GM18858 (cell line): ENCODE measurements at regions not wholly inside any gene's neighbourhood (a gene's known extent, or its start where the extent isn't known, plus 50 kb on each side); places are given as distances from the start of the nearest gene placed in this dataset.
"Not testable (repeated sequence)": the region's sequence is repeated elsewhere in the genome, so short reads cannot be mapped to it uniquely, and the experiment has no call there.

Experiments used
- ATAC-seq: cut with Tn5 transposase; IDR thresholded peaks from one replicate; pipeline ENCODE4 v1.9.1; 2021; ENCODE audit not compliant: unreplicated experiment

DNA sequence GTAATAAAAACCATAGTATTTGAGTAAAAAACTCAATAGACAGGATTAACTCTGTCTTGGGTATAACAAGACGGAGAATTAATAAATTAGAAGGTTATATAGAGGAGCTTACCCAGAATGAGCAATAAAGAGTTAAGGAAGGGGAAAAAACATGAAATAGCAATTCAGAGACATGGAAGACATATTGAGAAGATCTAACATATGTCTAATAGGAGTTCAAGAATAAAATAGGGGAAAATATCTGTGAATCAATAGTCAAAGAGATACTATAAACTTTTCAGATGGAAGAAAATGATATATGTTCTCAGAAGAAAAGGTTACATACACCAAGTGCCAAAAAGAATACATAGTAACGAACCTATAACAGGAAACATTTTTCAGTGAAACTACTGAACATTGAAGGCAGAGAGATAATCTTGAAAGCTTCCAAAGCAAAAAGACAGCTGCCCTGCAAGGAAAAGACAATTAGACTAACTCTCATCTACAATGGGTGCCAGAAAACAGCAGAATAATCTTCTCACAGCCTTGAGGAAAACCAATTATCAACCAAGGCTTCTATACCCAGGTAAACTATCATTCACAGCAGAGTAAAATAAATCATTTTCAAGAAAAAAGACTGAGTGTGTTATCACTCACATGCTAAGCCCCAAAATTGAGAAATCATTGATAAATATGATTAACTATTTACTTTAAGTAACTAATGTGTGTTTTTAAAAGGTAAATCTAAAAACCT lies 106.0 kb downstream of the ENC1 start:
- no peak for ATAC-seq

DNA sequence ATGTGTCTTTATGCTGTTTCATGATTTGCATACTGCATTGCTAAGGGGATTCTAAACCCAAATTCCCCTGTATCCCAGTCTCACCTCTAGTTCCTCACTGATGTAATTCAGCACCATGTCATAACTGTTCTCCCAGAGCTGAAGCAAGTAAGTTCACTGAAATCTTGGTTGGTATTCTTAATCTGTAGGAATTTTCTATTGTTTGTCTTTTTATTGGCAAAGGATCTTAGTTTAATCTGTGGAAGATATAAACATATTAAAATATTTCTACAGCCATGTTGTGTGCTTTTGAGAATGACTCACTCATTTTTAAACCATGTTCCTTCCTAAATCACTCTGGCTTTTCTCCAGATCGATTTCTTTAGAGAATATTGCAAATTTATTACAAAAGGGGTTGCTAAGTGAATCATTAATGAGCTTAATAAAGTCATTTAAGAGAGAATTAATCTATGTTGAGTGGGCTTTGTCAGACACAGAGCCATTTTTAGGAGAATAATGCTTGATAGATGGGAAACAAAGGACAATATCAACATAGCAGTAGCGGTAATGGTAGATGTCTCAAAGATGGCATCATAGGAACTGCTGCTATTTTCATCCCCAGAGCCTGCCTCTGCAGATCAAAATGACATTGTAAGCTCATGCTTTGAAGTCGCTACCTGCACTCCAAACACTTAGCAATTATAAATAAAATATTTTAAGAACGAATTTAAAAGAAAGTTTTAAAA lies 110.0 kb downstream of the ENC1 start:
- ATAC-seq, result no peak

DNA sequence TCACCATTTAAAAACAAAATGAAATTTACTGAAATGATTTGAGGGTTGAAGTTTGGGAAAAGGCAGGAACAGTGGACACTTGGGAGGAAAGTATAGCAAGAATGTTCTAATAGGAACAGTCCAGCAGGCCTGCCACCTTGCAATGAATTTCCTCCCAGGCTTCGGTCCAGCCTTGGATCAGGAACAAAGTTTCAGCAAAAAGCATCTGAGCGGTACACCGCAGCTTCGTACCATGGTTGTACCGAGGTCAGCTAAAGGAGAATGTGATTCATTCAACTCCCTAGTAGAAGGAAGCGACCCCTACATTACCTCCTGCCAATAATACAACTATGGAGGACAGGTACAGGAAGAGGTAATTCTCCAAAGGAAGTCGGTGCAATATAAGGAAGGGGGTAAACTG lies 111.4 kb downstream of the ENC1 start:
- no peak for ATAC-seq

DNA sequence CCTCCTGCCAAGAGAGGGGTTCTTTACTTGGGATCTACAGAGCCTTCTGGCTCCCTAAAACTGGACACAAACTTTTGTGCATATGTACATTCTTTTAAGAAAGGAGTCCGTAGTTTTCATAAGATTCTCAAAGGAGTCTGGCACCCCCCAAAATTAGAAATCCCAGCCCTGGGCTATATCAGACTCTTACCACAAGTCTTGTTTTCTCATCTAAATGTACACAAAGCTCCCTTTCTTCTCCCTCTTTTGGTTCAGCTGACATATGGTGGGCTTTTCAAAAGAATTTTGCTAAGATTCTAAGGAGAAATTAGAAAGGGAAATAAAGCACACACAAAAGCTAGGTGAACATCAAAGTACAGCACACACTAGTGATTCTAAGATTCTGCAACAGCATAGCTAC lies 114.4 kb downstream of the ENC1 start:
- ATAC-seq, result no peak

DNA sequence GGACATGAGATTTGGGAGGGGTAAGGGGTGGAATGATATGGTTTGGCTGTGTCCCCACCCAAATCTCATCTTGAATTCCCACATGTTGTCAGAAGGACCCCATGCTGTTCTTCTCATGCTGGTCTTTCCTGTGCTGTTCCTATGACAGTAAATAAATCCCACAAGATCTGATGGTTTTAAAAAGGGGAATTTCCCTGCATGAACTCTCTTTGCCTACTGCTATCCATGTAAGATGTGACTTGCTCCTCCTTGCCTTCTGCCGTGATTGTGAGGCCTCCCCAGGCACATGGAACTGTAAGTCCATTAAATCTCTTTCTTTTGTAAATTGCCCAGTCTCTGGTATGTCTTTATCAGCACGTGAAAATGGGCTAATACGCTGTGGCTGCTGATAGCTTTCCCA lies 115.8 kb downstream of the ENC1 start:
- ATAC-seq, result not testable (repeated sequence)

DNA sequence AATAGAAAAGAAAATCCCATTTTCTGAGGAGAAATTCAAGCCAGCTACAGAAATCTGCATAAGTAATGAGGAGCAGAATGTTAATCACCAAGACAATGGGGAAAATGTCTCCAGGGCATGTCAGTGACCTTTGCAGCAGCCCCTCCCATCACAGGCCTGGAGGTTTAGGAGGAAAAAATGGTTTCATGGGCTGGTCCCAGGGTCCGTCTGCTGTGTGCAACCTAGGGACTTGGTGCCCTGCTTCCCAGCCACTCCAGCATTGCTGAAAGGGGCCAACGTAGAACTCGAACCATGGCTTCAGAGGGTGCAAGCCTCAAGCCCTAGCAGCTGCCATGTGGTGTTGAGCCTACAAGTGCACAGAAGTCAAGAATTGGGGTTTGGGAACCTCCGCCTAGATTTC lies 116.8 kb downstream of the ENC1 start:
- not testable (repeated sequence) for ATAC-seq

DNA sequence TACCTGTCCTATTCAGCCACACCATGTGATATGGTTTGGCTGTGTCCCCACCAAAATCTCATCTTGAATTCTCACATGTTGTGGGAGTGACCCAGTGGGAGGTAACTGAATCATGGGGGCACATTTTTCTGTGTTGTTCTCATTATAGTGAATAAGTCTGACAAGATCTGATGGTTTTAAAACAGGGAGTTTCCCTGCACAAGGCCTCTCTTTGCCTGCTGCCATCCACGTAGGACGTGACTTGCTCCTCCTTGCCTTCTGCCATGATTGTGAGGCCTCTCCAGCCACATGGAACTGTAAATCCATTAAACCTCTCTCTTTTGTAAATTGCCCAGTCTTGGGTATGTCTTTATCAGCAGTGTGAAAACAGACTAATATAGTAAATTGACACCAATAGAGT lies 117.7 kb downstream of the ENC1 start:
- not testable (repeated sequence) for ATAC-seq

DNA sequence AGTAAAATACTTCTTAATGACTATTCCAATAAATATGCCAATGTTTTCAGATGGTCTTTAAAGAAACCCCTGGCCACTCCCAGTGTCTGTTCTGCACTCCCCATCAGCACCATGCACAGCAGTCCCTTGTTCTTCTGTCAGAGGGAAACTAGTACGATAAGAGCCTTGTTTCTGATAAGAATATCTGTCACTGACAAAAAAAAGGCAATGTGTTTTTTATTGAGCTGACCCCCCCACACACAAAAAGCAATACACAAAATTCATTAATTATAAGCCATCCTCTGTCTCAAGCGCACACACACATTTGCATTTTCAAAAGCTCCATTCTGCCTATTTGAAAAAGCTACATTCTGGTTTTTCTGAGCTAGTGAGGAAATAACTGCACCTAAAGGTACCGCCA lies 119.1 kb downstream of the ENC1 start:
- ATAC-seq, result no peak

DNA sequence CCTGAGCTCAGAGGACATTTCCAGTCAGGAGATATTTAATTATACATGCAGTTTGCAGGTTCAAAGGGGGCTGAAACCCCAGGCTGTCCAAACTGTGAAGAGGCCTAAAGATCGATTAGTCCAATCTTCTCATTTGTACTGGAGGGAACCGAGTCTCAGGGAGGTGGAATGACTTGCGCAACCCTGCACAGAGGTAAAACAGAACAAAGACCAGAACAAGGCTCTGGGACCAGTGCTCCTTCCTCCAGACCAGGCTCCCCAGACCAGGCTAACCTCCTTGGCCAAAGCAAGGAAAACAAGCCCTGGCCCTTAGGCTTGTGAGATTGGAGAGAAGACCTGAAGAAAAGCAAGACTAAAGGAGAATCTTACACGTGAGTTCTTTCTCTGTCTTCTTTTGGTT lies 120.8 kb downstream of the ENC1 start:
- no peak for ATAC-seq

DNA sequence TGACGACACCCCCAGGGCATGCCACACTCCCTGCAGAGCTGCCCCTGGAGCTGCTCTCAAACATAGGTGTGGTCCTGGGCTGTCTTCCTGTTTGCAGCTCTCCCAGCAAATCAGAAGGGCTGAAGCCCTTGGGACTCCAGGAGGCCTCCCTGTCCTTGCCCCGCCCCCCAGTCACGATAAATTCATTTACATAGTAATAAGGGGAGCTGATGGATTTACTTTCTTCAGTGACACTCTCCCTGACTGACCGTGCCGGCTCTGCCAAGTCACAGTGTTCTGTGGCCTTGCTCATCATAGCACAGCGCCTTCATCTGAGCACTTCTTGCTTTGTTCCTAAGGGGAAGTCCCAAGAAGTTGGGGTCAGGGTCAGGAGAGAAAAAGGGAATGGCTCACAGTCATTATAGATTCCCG lies 121.4 kb downstream of the ENC1 start:
- no peak for ATAC-seq

DNA sequence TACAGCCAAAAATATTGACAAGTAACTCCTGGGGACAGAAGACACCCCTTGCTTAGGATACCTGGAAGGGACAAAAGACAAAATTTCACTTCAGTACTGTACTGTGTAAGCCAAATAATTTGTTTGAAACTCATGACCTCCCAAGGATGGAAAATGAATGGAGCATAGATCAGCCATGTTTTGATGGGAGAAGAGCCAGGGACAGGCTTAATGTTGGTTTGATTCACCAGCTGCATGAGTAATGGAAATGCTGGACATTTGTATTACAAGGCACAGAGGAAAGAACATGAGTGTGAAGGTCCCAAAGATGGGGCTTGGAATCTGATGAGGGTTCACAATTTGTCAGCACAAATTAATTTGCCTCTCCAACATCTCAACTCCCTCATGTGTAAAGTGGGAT lies 122.8 kb downstream of the ENC1 start:
- ATAC-seq, result no peak

DNA sequence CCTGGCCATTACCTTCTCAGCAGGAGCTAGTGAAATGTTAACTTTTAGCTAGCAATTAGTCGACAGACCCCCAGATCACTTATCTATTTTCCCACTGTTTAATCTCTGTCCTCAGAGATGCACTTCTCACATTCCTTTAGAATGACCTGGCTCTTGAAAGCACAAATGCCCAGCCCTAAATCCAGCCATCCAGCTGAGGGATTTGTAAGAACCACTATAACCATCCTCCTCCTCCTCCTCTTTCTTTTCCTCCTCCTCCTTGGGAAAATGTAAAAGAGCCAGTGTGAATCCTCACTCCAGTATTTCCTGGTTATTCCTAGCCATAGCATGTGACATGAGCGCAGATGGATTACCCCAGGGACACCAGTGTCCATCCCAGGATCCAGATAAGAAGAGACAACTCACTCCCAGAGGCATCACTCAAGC lies 124.3 kb downstream of the ENC1 start:
- no peak for ATAC-seq

DNA sequence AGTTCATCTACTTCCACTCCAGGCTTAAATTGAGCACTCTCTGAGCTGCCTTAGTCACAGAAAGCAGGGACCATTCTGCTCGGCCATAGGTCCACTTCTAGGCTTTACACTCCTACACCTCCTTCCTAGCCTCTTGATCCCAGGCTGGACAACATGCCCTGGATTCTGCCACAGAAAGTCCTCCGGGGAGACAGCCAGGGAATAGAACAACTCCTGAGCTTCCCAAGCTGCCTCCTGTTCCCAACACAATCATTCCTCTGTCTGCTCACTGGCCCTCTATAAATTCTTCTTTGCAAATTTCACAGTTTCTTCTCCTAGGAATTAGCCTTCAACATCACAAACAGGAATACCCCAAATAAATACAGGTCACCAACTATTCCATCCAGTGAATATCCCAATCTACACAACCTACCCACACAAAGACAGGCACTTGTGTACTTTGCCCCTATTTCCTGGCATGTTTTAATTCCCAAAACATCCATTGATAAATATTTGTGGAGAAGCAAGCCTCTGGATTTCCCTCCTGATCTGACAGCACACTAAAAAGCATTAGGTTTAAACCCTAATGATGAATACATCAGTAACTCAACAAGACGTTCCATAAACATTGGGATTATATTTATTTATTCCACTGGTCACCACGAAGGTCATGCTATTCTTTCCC lies 125.5 kb downstream of the ENC1 start:
- ATAC-seq, result no peak

DNA sequence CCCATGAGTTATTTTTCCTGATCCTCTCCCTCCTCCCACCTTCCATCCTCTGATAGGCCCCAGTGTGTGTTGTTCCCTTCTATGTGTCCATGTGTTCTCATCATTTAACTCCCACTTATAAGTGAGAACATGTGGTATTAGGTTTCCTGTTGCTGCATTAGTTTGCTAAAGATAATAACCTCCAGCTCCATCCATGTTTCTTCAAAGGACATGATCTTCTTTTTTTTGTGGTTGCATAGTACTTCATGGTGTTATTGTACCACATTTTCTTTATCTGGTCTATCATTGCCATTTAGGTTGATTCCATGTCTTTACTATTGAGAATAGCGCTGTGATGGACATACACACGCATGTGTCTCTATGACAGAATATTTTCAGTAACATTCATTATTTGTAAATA lies 128.8 kb downstream of the ENC1 start:
- ATAC-seq, result not testable (repeated sequence)

DNA sequence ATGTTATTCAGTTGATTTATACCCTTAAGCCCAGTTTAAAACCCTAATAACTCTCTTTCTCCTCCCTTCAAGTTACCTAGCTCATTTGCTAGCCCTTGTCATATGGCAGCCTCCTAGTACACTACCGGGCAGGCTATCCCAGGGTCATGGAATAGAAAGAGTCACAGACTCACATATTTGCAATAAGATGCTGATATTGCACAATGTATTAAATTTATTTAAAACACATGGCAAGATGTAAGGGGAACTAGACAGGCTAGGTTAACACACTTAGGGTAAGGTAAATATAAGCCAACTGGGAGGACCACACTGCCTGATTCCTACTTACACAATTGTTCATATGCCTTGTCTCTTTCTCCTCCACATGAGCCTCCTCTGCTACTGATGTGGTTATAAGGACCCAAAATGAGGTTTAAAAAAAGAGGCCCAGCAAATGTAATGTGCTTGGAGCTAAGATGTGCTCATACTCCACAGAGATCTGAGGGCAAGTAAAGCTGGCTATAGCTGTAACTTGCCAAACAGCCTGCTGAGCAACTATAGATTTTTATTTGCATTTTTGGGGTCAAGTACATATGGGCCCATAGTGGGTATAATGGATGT lies 130.0 kb downstream of the ENC1 start:
- no peak for ATAC-seq

DNA sequence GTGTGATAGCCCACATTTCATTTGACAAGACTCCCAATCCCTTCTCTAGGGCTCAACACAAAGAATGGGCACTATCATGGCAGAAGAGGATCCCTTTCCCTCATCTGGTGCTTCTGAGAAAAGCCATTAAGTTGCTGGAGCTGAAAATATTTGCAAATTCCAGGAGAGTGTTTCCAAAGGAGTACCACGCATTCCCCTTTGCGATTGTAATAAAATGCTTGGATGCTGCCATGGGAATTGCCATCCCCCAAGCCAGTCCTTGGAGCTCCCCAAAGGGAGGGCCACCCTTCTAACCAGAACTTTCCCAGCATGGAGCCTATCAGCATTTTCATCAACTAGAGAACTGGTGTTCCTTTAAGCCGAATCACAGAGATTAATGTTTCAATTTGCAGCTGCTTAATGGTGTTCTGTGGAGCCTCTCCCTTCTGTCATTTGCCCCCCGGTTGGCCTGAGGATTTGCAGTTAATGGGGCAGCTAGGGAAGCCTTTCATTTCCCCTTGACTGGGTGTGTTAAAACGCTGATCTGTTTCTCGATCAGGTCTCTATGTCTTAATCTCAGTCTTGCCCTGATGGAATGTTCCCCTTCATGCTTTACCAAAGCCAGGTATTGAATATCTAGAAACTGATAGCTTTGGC lies 133.0 kb downstream of the ENC1 start:
- no peak for ATAC-seq

DNA sequence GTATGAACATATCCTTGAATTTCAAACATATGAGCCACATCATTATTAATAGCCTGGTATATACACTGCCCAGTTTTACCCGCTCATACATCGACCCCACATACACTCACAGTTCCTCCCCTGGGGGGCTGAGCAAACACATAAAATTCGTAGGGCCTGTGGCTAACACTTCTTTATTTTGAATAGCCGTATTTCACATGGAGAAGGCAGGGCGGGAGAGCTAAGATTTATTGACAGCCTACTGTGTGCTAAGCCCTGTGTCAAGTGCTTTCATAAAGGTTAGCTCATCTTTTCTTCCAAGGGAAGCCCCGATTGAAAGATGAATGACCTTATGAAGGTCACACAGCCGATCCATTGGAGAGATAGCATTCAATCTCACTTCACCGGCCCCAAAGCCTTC lies 134.4 kb downstream of the ENC1 start:
- no peak for ATAC-seq

DNA sequence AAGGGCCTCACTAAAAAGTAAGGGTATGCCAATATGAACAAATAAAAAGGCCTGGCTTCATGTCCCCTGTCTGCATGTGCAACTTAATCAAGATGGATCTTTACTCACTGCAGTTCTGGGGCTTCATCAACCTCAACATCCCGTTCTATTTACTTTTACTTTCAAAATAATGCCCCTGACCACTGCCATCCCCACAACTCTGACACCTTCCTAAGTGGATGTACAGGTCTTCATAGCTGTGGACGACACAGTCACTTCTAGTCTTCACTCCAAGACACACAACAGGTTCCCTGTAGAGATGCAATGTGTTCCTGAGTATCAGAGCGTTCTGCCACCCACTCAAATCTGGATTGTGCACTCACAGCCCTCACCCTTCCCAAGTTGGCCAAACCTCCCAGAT lies 136.1 kb downstream of the ENC1 start:
- ATAC-seq, result no peak

DNA sequence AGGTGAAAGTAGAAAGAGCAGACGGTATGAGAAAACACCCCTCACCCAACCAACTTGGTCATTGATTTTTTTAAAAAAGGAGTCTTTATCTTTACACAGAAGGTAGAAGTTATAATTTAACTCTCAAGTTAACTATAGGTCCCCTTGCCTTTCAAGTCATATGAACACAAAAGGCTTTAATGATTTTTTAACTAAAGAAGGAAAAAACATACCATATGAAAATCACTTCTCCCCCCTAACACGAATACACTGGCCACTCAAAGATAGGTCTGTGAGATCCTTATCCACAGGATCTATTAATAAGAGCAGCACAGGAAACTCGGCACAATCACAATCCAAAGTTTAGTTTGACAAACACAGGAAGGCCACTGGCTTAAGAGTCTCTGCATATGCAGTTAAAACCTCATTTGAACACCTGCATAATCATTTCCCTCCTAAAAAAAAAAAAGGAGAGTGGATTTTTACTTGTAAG lies 138.0 kb downstream of the ENC1 start:
- no peak for ATAC-seq

DNA sequence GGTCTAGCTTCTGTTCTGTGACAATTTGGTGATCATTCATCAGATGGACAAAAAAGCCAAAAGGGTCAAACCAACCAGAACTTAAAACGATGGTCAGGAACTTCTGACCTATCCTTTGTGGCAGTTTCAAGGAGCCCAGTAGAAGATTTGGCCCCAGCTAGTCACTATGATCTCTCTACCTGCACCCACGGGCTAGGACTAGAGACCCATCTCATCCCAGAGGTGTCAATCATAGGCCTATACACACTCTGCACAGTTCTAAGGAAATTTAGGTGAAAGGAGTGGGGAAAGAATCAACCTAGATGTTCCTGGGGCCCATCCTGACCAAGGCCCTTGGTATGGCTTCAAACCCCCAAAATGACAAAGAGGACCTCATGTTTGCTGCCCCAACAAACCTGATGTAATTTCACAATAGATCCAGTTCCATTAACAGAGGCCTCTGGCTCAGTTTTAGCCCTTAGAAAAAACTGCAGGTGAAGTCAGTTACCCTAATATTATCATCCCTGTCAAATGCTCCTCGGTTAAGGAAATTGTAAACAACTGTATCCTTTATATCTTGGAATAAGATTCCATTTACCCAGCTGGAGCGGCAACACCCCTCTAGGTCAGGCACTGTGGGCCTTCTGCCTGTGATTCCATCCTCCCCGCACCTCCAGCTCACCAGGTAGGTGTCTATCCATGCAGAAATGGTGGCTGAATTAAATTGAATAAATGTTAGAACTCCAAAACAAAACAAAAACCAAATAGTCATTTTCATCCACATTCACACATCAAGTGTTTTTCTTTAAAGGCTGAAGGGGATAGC lies 138.7 kb downstream of the ENC1 start:
- ATAC-seq, result no peak
